Muscle of arm (tissue), 1 donor: ENCODE measurements at regions not wholly inside any gene's neighbourhood (a gene's known extent, or its start where the extent isn't known, plus 50 kb on each side); places are given as distances from the start of the nearest gene placed in this dataset.
"Not testable (repeated sequence)": the region's sequence is repeated elsewhere in the genome, so short reads cannot be mapped to it uniquely, and the experiment has no call there.

Experiments
- DNase-seq: peaks from one replicate; pipeline ENCODE4 v3.0.0-alpha.2; 2013

DNA sequence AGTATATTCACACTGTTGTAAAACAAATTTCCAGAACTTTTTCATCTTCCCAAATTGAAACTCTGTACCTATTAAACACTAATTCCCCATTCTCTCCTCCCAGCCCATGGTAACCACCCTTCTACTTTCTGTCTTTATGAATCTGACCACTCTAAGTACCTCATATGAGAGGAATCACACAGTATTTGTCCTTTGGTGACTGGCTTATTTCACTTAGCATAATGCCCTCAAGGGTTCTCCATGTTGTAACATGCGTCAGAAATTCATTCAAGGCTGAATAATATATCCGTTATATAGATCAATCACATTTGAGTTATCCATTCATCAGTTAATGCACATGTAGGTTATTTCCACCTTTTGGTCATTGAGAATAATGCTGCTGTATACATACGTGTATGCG, 162.2 kb downstream of the GOSR1 start:
- not testable (repeated sequence) for DNase-seq

DNA sequence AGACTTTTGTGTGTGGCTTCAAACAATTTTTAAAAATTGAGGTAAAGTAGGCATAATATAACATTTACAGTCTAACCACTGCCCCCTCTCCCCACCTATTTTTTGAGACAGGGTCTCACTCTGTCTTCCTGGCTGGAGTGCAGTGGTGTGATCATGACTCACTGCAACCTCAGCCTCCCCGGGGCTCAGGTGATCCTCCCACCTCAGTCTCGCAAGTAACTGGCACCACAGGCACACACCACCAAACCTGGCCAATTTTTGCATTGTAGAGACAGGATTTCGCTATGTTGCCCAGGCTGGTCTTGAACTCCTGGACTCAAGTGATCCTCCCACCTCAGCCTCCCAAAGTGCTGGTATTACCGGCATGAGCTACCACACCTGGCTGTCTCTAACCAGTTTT, 161.8 kb downstream of the GOSR1 start:
- DNase-seq = not testable (repeated sequence)

DNA sequence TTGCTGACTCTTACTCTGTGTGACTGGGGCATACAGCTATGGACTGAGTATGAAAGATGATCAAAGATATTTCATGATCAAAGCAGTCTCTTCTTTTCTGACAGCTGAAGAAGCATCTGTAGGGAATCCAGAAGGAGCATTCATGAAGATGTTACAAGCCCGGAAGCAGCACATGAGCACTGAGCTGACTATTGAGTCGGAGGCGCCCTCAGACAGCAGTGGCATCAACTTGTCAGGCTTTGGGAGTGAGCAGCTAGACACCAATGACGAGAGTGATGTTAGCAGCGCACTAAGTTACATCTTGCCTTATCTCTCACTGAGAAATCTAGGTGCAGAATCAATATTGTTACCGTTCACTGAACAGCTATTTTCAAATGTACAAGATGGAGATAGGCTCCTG, 154.4 kb downstream of the GOSR1 start:
- DNase-seq = not testable (repeated sequence)

DNA sequence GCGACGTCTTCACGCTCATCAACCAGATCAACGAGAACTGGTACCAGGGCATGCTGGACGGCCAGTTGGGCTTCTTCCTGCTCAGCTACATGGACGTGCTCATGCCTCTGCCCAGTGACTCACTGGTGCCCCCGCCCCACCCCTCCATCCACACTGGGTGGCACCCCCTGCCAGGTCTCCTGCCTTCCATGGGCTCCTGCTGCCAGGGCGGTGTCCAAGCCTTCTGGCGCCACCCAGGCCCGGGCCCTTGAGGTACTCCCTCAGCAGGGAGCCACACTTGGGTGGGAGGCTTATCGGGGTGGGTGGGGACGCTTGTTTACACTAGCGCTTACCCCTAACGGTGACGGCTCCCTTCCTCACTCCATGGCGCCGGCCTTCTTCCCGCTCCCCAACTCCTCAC, 148.2 kb downstream of the GOSR1 start:
- DNase-seq = not testable (repeated sequence)

- not testable (repeated sequence) for DNase-seq
Observed at GRCh38 chr17:30624180-30624579, 147.0 kb downstream of the GOSR1 start.

GRCh38 chr17:30609682-30610081, 132.5 kb downstream of the GOSR1 start:
- not testable (repeated sequence) for DNase-seq

DNA sequence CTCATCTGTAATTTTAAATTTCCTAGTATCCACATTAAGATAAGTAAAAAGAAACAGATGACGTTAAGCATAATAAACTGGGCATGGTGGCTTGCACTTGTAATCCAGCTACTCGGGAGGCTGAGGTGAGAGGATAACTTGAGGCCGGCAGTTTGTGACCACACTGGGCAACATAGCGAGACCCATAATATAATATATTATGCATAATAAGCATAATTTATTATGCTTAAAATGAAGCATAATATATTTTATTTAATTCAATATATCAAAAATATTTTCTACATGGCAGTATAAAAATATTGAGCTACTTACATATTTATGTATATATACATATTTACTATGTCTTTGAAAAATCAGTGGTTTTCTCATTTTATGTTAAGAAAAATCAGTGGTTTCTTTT, 128.3 kb downstream of the GOSR1 start:
- no peak for DNase-seq

DNA sequence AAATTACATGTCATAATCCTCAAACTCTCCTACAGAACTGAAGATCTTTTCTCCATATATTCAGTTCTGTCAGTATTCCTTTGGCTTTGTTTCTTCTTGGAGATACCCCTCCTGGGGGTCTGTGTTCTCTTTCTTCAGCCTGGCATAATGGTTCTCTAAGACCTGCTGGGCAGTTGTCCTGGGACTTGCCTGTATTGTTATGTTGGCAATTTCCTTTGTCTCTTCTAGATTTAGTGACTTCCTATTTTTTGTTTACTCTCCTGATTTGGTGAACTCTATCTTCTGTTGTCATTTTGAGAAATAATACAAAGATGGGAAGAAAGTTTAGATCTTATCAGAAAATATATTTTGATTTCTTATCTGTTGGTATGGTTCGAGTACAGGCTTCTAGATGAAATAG, 127.8 kb downstream of the GOSR1 start:
- DNase-seq = no peak

- not testable (repeated sequence) for DNase-seq
Observed at GRCh38 chr17:30602396-30602795, 125.2 kb downstream of the GOSR1 start.

DNA sequence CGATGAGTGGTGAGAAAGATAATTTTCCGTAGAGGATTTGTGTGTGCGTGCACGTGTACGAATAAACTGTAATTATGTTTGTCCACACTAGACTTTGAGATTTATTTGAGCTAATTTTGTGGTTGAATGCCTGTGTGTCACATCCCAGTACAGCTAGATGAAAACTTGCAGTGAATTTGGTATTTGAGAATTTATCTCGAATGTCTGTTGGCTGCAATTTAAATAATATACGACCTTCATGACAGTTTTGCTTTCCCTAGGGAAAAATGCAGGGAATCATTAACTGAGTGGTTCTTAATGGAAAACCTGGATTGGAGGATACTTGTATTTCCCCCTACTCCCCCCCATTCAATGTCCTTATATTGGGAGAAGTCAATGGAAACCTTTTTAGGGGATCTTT, 124.8 kb downstream of the GOSR1 start:
- DNase-seq = peak; percentile 2

DNA sequence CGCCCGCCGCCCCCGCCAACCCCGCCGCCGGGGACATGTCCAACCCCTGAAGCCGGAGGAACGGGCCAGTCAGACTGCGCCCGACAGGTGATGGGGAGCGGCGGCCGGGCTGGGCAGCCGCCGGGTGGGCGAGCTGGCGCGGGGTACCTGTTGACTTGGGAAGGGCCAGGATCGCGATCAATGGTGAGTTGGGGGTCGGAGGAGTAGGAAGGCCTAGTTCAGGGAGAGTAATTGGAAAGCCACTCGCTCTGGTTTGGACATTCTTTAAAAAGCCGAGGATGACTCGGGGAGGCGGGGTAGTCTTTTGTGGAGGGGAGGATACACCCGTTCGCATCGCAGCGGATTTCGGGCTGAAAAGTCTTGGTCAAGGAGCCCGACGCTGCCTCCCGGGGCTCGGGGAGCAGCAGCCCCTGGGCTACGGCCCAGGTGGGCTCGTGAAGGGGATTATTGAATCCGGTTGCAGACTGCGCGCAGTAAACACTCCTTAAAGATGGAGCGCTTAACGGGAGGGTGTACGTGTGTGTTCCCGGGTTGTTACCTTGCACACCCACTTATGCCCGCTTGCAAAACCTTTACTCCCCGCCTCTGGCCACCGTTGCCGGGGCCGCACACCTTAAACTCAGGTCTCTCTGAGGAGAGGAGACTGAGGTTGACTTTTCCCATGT, 123.8 kb downstream of the GOSR1 start:
- peak; percentile 45 for DNase-seq

GRCh38 chr17:30600060-30600829, 123.0 kb downstream of the GOSR1 start:
- DNase-seq = peak; percentile 76

DNA sequence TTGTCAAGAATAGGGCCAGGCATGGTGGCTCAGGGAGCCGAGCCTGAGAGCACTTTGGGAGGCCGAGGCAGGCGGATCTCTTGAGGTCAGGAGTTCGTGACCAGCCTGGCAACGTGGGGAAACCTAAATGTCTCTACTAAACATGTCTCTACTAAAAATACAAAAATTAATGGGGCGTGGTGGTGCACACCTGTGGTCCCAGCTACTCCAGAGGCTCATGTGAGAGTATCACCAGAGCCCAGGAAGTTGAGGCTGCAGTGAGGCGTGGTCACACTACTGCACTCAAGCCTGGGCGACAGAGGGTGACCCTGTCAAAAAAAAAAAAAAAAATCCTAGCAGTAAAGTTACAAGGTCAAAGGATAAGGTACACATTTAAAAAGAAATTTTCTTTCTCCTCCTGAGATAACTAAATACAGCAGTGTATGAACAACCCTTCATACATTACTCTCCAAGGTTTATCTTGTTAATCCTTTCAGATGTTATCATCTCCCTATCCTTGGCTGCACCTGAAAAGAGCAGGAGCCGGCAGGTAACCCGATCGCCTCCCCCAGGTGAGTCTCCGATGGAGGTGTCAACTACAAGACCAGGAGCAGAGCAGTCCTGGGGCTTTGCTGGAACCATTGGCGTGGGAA, 122.3 kb downstream of the GOSR1 start:
- no peak for DNase-seq

- DNase-seq = no peak
Observed at GRCh38 chr17:30597776-30598288, 120.6 kb downstream of the GOSR1 start.

GRCh38 chr17:30596948-30597775, 120.0 kb downstream of the GOSR1 start:
- DNase-seq = not testable (repeated sequence)

- DNase-seq = not testable (repeated sequence)
Observed at GRCh38 chr17:30594953-30595371, 117.8 kb downstream of the GOSR1 start.

DNA sequence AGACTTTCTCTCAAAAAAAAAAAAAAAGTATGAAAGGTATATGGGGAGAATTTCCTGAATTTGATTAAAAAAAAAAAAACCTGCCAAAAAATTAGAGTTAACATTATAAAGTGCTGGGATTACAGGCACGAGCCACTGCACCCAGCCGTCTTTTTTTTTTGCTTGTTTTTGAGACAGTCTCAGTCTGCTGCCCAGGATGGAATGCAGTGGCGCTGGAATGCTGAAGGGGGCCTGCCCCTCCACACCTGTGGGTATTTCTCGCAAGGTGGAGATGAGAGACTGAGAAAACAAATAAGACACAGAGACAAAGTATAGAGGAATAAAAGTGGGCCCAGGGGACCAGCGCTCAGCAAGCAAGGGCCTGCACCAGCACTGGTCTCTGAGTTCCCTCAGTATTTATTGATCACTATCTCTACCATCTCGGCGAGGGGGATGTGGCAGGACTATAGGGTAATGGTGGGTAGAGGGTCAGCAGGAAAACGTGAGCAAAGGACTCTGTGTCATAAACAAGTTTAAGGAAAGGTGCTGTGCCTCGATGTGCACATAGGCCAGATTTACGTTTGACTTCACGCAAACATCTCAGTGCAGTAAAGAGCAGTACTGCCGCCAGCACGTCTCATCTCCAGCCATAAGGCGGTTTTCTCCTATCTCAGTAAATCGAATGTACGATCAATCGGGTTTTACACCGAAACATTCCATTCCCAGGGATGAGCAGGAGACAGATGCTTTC, 117.2 kb downstream of the GOSR1 start:
- no peak for DNase-seq

GRCh38 chr17:30590081-30590733, 113.0 kb downstream of the GOSR1 start:
- DNase-seq = no peak

- no peak for DNase-seq
Observed at GRCh38 chr17:30589431-30589830, 112.2 kb downstream of the GOSR1 start.

- DNase-seq = no peak
Observed at GRCh38 chr17:30588798-30589247, 111.6 kb downstream of the GOSR1 start.
